HEK293 (cell line): ENCODE measurements at regions not wholly inside any gene's neighbourhood (a gene's known extent, or its start where the extent isn't known, plus 50 kb on each side); places are given as distances from the start of the nearest gene placed in this dataset.
A peak's percentile ranks its signal among the peaks of the same experiment; 100 is the strongest.

Experiments
- ELK4 ChIP-seq: IDR thresholded peaks from 2 replicates; pipeline ENCODE4 v1.6.1; 2011; ENCODE audit warnings: mild to moderate bottlenecking, low read depth, low read length, borderline replicate concordance
- GFI1B ChIP-seq: fragments of 450-650 bp; formaldehyde crosslinking; IDR thresholded peaks from 2 replicates; pipeline ENCODE4 v1.5.1; 2016; ENCODE audit warnings: missing biosample characterization, missing genetic modification characterization
- GLI2 ChIP-seq: fragments of 450-650 bp; formaldehyde crosslinking; IDR thresholded peaks from 2 replicates; pipeline ENCODE4; 2017; ENCODE audit warnings: missing biosample characterization, missing genetic modification characterization, low read depth, borderline replicate concordance
- GLIS2 ChIP-seq: fragments of 450-650 bp; formaldehyde crosslinking; IDR thresholded peaks from 2 replicates; pipeline ENCODE4 v1.5.1; 2016; ENCODE audit warnings: missing biosample characterization, missing genetic modification characterization
- MYNN ChIP-seq: fragments of 450-650 bp; formaldehyde crosslinking; IDR thresholded peaks from 2 replicates; pipeline ENCODE4 v1.5.1; 2016; ENCODE audit warnings: missing biosample characterization, missing genetic modification characterization, borderline replicate concordance
- PRDM1 ChIP-seq: fragments of 450-650 bp; formaldehyde crosslinking; IDR thresholded peaks from 2 replicates; pipeline ENCODE4; 2016; ENCODE audit warnings: missing biosample characterization, missing genetic modification characterization
- PRDM2 ChIP-seq: fragments of 450-650 bp; formaldehyde crosslinking; IDR thresholded peaks from 2 replicates; pipeline ENCODE4 v1.5.1; 2016; ENCODE audit warnings: missing biosample characterization, missing genetic modification characterization, borderline replicate concordance
- SP3 ChIP-seq: fragments of 450-650 bp; formaldehyde crosslinking; IDR thresholded peaks from 2 replicates; pipeline ENCODE4 v1.5.1; 2016; ENCODE audit warnings: missing biosample characterization, missing genetic modification characterization
- ZBTB26 ChIP-seq: fragments of 450-650 bp; formaldehyde crosslinking; optimal IDR thresholded peaks from 2 replicates; pipeline ENCODE3; 2016; ENCODE audit warnings: missing biosample characterization, mild to moderate bottlenecking, missing genetic modification characterization
- ZFHX2 ChIP-seq: fragments of 450-650 bp; formaldehyde crosslinking; conservative IDR thresholded peaks from 2 replicates; pipeline ENCODE4 v1.5.1; 2016; ENCODE audit warnings: missing biosample characterization, missing genetic modification characterization
- ZFP69B ChIP-seq: fragments of 450-650 bp; formaldehyde crosslinking; IDR thresholded peaks from 2 replicates; pipeline ENCODE4 v1.5.1; 2016; ENCODE audit warnings: missing biosample characterization, missing genetic modification characterization
- ZNF146 ChIP-seq: fragments of 450-650 bp; formaldehyde crosslinking; IDR thresholded peaks from 2 replicates; pipeline ENCODE4 v1.5.1; 2016; ENCODE audit warnings: missing biosample characterization, missing genetic modification characterization
- ZNF155 ChIP-seq: fragments of 450-650 bp; formaldehyde crosslinking; IDR thresholded peaks from 2 replicates; pipeline ENCODE4 v1.5.1; 2016; ENCODE audit warnings: missing biosample characterization, missing genetic modification characterization
- ZNF26 ChIP-seq: fragments of 450-650 bp; formaldehyde crosslinking; IDR thresholded peaks from 2 replicates; pipeline ENCODE4 v1.5.1; 2016; ENCODE audit warnings: missing biosample characterization, missing genetic modification characterization
- ZNF280D ChIP-seq: fragments of 450-650 bp; formaldehyde crosslinking; IDR thresholded peaks from 2 replicates; pipeline ENCODE4 v1.5.1; 2016; ENCODE audit warnings: missing biosample characterization, missing genetic modification characterization
- ZNF292 ChIP-seq: fragments of 450-650 bp; formaldehyde crosslinking; IDR thresholded peaks from 2 replicates; pipeline ENCODE4 v1.5.1; 2016; ENCODE audit warnings: low read depth, missing biosample characterization, missing genetic modification characterization, borderline replicate concordance
- ZNF423 ChIP-seq: fragments of 450-650 bp; formaldehyde crosslinking; IDR thresholded peaks from 2 replicates; pipeline ENCODE4 v1.5.1; 2016; ENCODE audit warnings: missing biosample characterization, missing genetic modification characterization
- ZNF426 ChIP-seq: fragments of 450-650 bp; formaldehyde crosslinking; IDR thresholded peaks from 2 replicates; pipeline ENCODE4 v1.5.1; 2017; ENCODE audit warnings: missing biosample characterization, missing genetic modification characterization, mild to moderate bottlenecking, inconsistent platforms, moderate library complexity
- ZNF548 ChIP-seq: fragments of 450-650 bp; formaldehyde crosslinking; IDR thresholded peaks from 2 replicates; pipeline ENCODE4 v1.5.1; 2016; ENCODE audit warnings: missing biosample characterization, missing genetic modification characterization
- ZNF549 ChIP-seq: fragments of 450-650 bp; IDR thresholded peaks from 2 replicates; pipeline ENCODE4 v1.5.1; 2018; ENCODE audit warnings: missing biosample characterization, missing genetic modification characterization, mild to moderate bottlenecking, inconsistent platforms, moderate library complexity
- ZNF555 ChIP-seq: fragments of 450-650 bp; formaldehyde crosslinking; conservative IDR thresholded peaks from 2 replicates; pipeline ENCODE4 v1.5.1; 2017; ENCODE audit warnings: missing biosample characterization, mild to moderate bottlenecking, missing genetic modification characterization, inconsistent platforms
- ZNF621 ChIP-seq: fragments of 450-650 bp; formaldehyde crosslinking; IDR thresholded peaks from 2 replicates; pipeline ENCODE4 v1.5.1; 2017; ENCODE audit warnings: missing biosample characterization, missing genetic modification characterization
- ZNF658 ChIP-seq: fragments of 450-650 bp; formaldehyde crosslinking; IDR thresholded peaks from 2 replicates; pipeline ENCODE4; 2016; ENCODE audit warnings: missing biosample characterization, missing genetic modification characterization
- ZNF677 ChIP-seq: fragments of 450-650 bp; IDR thresholded peaks from 2 replicates; pipeline ENCODE4 v1.5.0; 2018; ENCODE audit warnings: missing biosample characterization, mild to moderate bottlenecking, missing genetic modification characterization, moderate library complexity
- ZNF76 ChIP-seq: fragments of 450-650 bp; formaldehyde crosslinking; IDR thresholded peaks from 2 replicates; pipeline ENCODE4; 2016; ENCODE audit warnings: low read depth, missing biosample characterization, missing genetic modification characterization, borderline replicate concordance
- ZNF768 ChIP-seq: fragments of 450-650 bp; formaldehyde crosslinking; IDR thresholded peaks from 2 replicates; pipeline ENCODE4 v1.5.1; 2018; ENCODE audit warnings: missing biosample characterization, mild to moderate bottlenecking, missing genetic modification characterization
- ZNF777 ChIP-seq: fragments of 450-650 bp; formaldehyde crosslinking; IDR thresholded peaks from 2 replicates; pipeline ENCODE4 v1.5.1; 2017; ENCODE audit warnings: missing biosample characterization, missing genetic modification characterization, borderline replicate concordance
- ZSCAN23 ChIP-seq: fragments of 450-650 bp; formaldehyde crosslinking; IDR thresholded peaks from 2 replicates; pipeline ENCODE4 v1.5.1; 2016; ENCODE audit warnings: missing biosample characterization, missing genetic modification characterization

GRCh38 chr12:74980510-74980909, 229.1 kb downstream of the KCNC2 start (continued):
- no peak for TF ChIP-seq ZFP69B (tag by site-specific recombination)
- no peak for TF ChIP-seq ZNF777
- no peak for TF ChIP-seq ZNF423 (tag by site-specific recombination)
- TF ChIP-seq ZNF555 (tag by site-specific recombination) = no peak
- no peak for TF ChIP-seq ZFHX2 (tag by site-specific recombination)
- no peak for TF ChIP-seq ZNF280D
- 0 out of 2 replicates have a peak, but pooled peaks have one; percentile 20 for TF ChIP-seq ZNF549 (tag by site-specific recombination)
- TF ChIP-seq MYNN (tag by site-specific recombination) = no peak
- TF ChIP-seq ZNF768 = no peak
- no peak for TF ChIP-seq ZNF548
- TF ChIP-seq GLIS2 (tag by site-specific recombination) = no peak
- no peak for TF ChIP-seq ZBTB26
- TF ChIP-seq ZNF292 (tag by site-specific recombination) = no peak
- TF ChIP-seq PRDM1 = no peak
- TF ChIP-seq ZNF658 (tag by site-specific recombination) = no peak
- no peak for TF ChIP-seq SP3 (tag by site-specific recombination)
- TF ChIP-seq ZNF76 (tag by site-specific recombination) = no peak
- TF ChIP-seq ZNF26 (tag by site-specific recombination) = no peak
- TF ChIP-seq GLI2 = peak; percentile 79
- TF ChIP-seq ZNF155 (tag by site-specific recombination) = no peak
- TF ChIP-seq ZSCAN23 (tag by site-specific recombination) = no peak
- no peak for TF ChIP-seq ZNF677
- no peak for TF ChIP-seq ZNF621 (tag by site-specific recombination)
- TF ChIP-seq ZNF426 (tag by site-specific recombination) = no peak
- no peak for TF ChIP-seq ZNF146 (tag by site-specific recombination)
- TF ChIP-seq PRDM2 (tag by site-specific recombination) = no peak
- TF ChIP-seq GFI1B (tag by site-specific recombination) = no peak
- no peak for TF ChIP-seq ELK4
